Mucosa of rectum (tissue), 2 donors: ENCODE measurements at regions not wholly inside any gene's neighbourhood (a gene's known extent, or its start where the extent isn't known, plus 50 kb on each side); places are given as distances from the start of the nearest gene placed in this dataset.
"Not testable (repeated sequence)": the region's sequence is repeated elsewhere in the genome, so short reads cannot be mapped to it uniquely, and the experiment has no call there.

Experiments
- H3K27ac ChIP-seq, 2 donors: one replicate each; pipeline ENCODE4 v1.7.0; 2013; ENCODE audit warnings: inconsistent platforms in 2 of 2, low read depth in 2 of 2, low read length in 2 of 2
- H3K27me3 ChIP-seq, 2 donors: one replicate each; pipeline ENCODE4 v1.7.0; 2013; ENCODE audit warnings: low read length in 2 of 2; ENCODE audit not compliant: control insufficient read depth in 2 of 2, insufficient read depth in 2 of 2
- H3K36me3 ChIP-seq, 2 donors: one replicate each; pipeline ENCODE4 v1.7.0; 2013; ENCODE audit warnings: low read length in 2 of 2; ENCODE audit not compliant: control insufficient read depth in 2 of 2, insufficient read depth in 2 of 2
- H3K4me1 ChIP-seq, 2 donors: one replicate each; pipeline ENCODE4 v1.7.0; 2013; ENCODE audit warnings: low read length in 2 of 2, mild to moderate bottlenecking in 1 of 2; ENCODE audit not compliant: control insufficient read depth in 2 of 2, insufficient read depth in 2 of 2
- H3K4me3 ChIP-seq, 2 donors: one replicate each; pipeline ENCODE4 v1.7.0; 2013; ENCODE audit warnings: low read length in 2 of 2
- H3K9ac ChIP-seq, 2 donors: one replicate each; pipeline ENCODE4 v1.7.0; 2013; ENCODE audit warnings: low read length in 2 of 2, low read depth in 1 of 2, mild to moderate bottlenecking in 1 of 2
- H3K9me3 ChIP-seq, 2 donors: one replicate each; pipeline ENCODE4 v1.7.0; 2013; ENCODE audit warnings: low read length in 2 of 2; ENCODE audit not compliant: control insufficient read depth in 2 of 2
- donor health status: healthy.
- donor health status: Normal muscosa, but diverticular disease.

- Histone ChIP-seq H3K4me1 (no peaks in the 10 kb centered on the region), H3K9me3 (no peaks in the 10 kb centered on the region), H3K9ac (no peak overlapping the region), H3K36me3 (no peaks in the 10 kb centered on the region), H3K27me3 (no peaks in the 10 kb centered on the region), H3K4me3 (no peak overlapping the region), H3K27ac (no peak overlapping the region)
These were observed 73.5 kb upstream of the COL5A1 start for GRCh38 chr9:134568116-134568515.

GRCh38 chr9:134568811-134569210, 72.8 kb upstream of the COL5A1 start:
- Histone ChIP-seq H3K27ac (no peak overlapping the region), H3K4me1 (no peaks in the 10 kb centered on the region), H3K9ac (no peak overlapping the region), H3K27me3 (no peaks in the 10 kb centered on the region), H3K36me3 (no peaks in the 10 kb centered on the region), H3K4me3 (no peak overlapping the region), H3K9me3 (no peaks in the 10 kb centered on the region)

- no peaks in the 10 kb centered on the region for H3K4me1 ChIP-seq
- no peak overlapping the region for H3K9ac ChIP-seq
- no peak overlapping the region for H3K4me3 ChIP-seq
- no peak overlapping the region for H3K27ac ChIP-seq
- H3K36me3 ChIP-seq = no peaks in the 10 kb centered on the region
- H3K27me3 ChIP-seq = no peaks in the 10 kb centered on the region
- H3K9me3 ChIP-seq = no peaks in the 10 kb centered on the region
These were observed 72.0 kb upstream of the COL5A1 start for GRCh38 chr9:134569626-134570025.

GRCh38 chr9:134570151-134570621, 71.4 kb upstream of the COL5A1 start:
- Histone ChIP-seq H3K4me1 (no peaks in the 10 kb centered on the region), H3K4me3 (no peak overlapping the region), H3K9ac (no peak overlapping the region), H3K27me3 (no peaks in the 10 kb centered on the region), H3K27ac (no peak overlapping the region), H3K9me3 (no peaks in the 10 kb centered on the region), H3K36me3 (no peaks in the 10 kb centered on the region)

- Histone ChIP-seq H3K27ac (no peak overlapping the region), H3K9me3 (no peaks in the 10 kb centered on the region), H3K9ac (no peak overlapping the region), H3K36me3 (no peaks in the 10 kb centered on the region), H3K4me3 (no peak overlapping the region), H3K4me1 (no peaks in the 10 kb centered on the region), H3K27me3 (no peaks in the 10 kb centered on the region)
These were observed 70.8 kb upstream of the COL5A1 start for GRCh38 chr9:134570711-134571325.

GRCh38 chr9:134571326-134571931, 70.2 kb upstream of the COL5A1 start:
- Histone ChIP-seq H3K4me3 (no peak overlapping the region), H3K36me3 (no peaks in the 10 kb centered on the region), H3K9me3 (no peaks in the 10 kb centered on the region), H3K9ac (no peak overlapping the region), H3K27ac (no peak overlapping the region), H3K4me1 (no peaks in the 10 kb centered on the region), H3K27me3 (no peaks in the 10 kb centered on the region)

GRCh38 chr9:134571946-134572917, 69.4 kb upstream of the COL5A1 start:
- no peaks in the 10 kb centered on the region for H3K27me3 ChIP-seq
- H3K9me3 ChIP-seq = no peaks in the 10 kb centered on the region
- H3K4me3 ChIP-seq = no peak overlapping the region
- H3K36me3 ChIP-seq = no peaks in the 10 kb centered on the region
- no peak overlapping the region for H3K9ac ChIP-seq
- no peaks in the 10 kb centered on the region for H3K4me1 ChIP-seq
- H3K27ac ChIP-seq = no peak overlapping the region

GRCh38 chr9:134574686-134575085, 66.9 kb upstream of the COL5A1 start:
- not testable (repeated sequence) for H3K9me3 ChIP-seq, H3K4me1 ChIP-seq, H3K27ac ChIP-seq, H3K36me3 ChIP-seq, H3K9ac ChIP-seq, H3K4me3 ChIP-seq, H3K27me3 ChIP-seq

GRCh38 chr9:134575103-134575900, 66.3 kb upstream of the COL5A1 start:
- Histone ChIP-seq H3K4me3 (no peak overlapping the region), H3K27ac (no peak overlapping the region), H3K36me3 (no peaks in the 10 kb centered on the region), H3K9ac (no peak overlapping the region), H3K9me3 (no peaks in the 10 kb centered on the region), H3K4me1 (no peaks in the 10 kb centered on the region), H3K27me3 (no peaks in the 10 kb centered on the region)

- Histone ChIP-seq H3K9me3 (no peaks in the 10 kb centered on the region), H3K27ac (no peak overlapping the region), H3K9ac (no peak overlapping the region), H3K27me3 (no peaks in the 10 kb centered on the region), H3K4me3 (no peak overlapping the region), H3K4me1 (no peaks in the 10 kb centered on the region), H3K36me3 (no peaks in the 10 kb centered on the region)
These were observed 65.8 kb upstream of the COL5A1 start for GRCh38 chr9:134575901-134576176.
